HepG2 (cell line): ENCODE measurements at regions not wholly inside any gene's neighbourhood (a gene's known extent, or its start where the extent isn't known, plus 50 kb on each side); places are given as distances from the start of the nearest gene placed in this dataset.

Experiments
- ATAC-seq: fragments of 200-7000 bp; cut with Tn5 transposase; 3 replicates; pipeline ENCODE4 v1.9.1; 2020; ENCODE audit warnings: mild to moderate bottlenecking, moderate library complexity
- BruUV-seq: library from RNA; stranded (reverse); fragments of 400-500 nt; replicated peaks from 2 replicates; lab custom pipeline; 2021; lab: Mats Ljungman, UMichigan
- CTCF ChIA-PET: fragments of 300-600 bp; formaldehyde crosslinking; extraction: SDS; loops from one replicate; lab custom pipeline; 2021; ENCODE audit warnings: low total read pairs, inconsistent platforms, low intra/inter-chr PET ratio; lab: Yijun Ruan, JAX
- POLR2A ChIA-PET: fragments of 350-600 bp; sonication (Branson Sonifier 250); formaldehyde crosslinking; loops from one replicate; lab custom pipeline; 2020; ENCODE audit warnings: antibody characterized with exemption, inconsistent platforms; lab: Yijun Ruan, JAX
- DNase-seq: peaks from one replicate; pipeline ENCODE4 v3.0.0-alpha.2; 2015; ENCODE audit warnings: low spot score
- FAIRE-seq: peaks from 3 replicates; lab custom pipeline; 2011; peaks lifted over from hg19 to GRCh38; lab: Jason Lieb, UNC
- H2AFZ ChIP-seq: one replicate; pipeline ENCODE4 v1.6.1; 2011; ENCODE audit warnings: low read length, inconsistent platforms
- H3K27ac ChIP-seq: fragments of 300-600 bp; 3 replicates; pipeline ENCODE4 v1.8.0; 2011; ENCODE audit warnings: mixed run types, mild to moderate bottlenecking, mixed read lengths, low read length, inconsistent platforms; ENCODE audit not compliant: insufficient read depth; ENCODE audit errors: extremely low read length
- H3K27me3 ChIP-seq, 2 experiments: fragments of 200-600 bp in 1 of 2; 2 replicates in 1 of 2; 3 replicates in 1 of 2; pipeline versions ENCODE4 v1.6.0 to v1.8.0; 2011; ENCODE audit warnings: low read length in 2 of 2, mild to moderate bottlenecking in 2 of 2, moderate library complexity in 2 of 2, inconsistent platforms in 1 of 2; ENCODE audit not compliant: insufficient read depth in 2 of 2, control insufficient read depth in 1 of 2
- H3K36me3 ChIP-seq, 2 experiments: fragments of 200-600 bp in 1 of 2; replicated peaks in 1 of 2; 2 replicates in 1 of 2; 3 replicates in 1 of 2; pipeline versions ENCODE4 v1.5.1 to v1.8.0; 2011; ENCODE audit warnings: low read length in 2 of 2, inconsistent platforms in 1 of 2; ENCODE audit not compliant: insufficient read depth in 2 of 2, control insufficient read depth in 1 of 2
- H3K4me1 ChIP-seq: 2 replicates; pipeline ENCODE4 v1.5.1; 2012; ENCODE audit warnings: low read length, inconsistent platforms; ENCODE audit not compliant: insufficient read depth
- H3K4me2 ChIP-seq: 2 replicates; pipeline ENCODE4 v1.6.0; 2011; ENCODE audit warnings: low read depth, low read length, inconsistent platforms
- H3K4me3 ChIP-seq, 3 experiments: fragments of 200-600 bp in 1 of 3; sonication (generic), shearing (Covaris generic) in 1 of 3; replicated peaks in 1 of 3; 2 replicates each; pipeline ENCODE4 v1.5.1; 2011 to 2016; ENCODE audit warnings: low read length in 3 of 3, inconsistent platforms in 2 of 3, low read depth in 2 of 3, mild to moderate bottlenecking in 2 of 3, control low read depth in 1 of 3, mixed read lengths in 1 of 3; ENCODE audit not compliant: insufficient read depth in 1 of 3
- H3K79me2 ChIP-seq: one replicate; pipeline ENCODE4 v1.6.1; 2011; ENCODE audit warnings: low read length, inconsistent platforms; ENCODE audit not compliant: insufficient read depth
- H3K9ac ChIP-seq: 2 replicates; pipeline ENCODE4 v1.6.0; 2011; ENCODE audit warnings: mild to moderate bottlenecking, low read depth, low read length, inconsistent platforms; ENCODE audit not compliant: insufficient read depth
- H3K9me3 ChIP-seq: 2 replicates; pipeline ENCODE4 v1.5.1; 2012; ENCODE audit warnings: mild to moderate bottlenecking, low read length
- H4K20me1 ChIP-seq: 2 replicates; pipeline ENCODE4 v1.6.0; 2011; ENCODE audit warnings: inconsistent platforms, mild to moderate bottlenecking, low read length, moderate library complexity; ENCODE audit not compliant: insufficient read depth
- CC2D1A ChIP-seq: sonication (generic); formaldehyde crosslinking; IDR thresholded peaks from 2 replicates; pipeline ENCODE4 v1.8.1; 2023; ENCODE audit warnings: mild to moderate bottlenecking, missing genetic modification reagents
- FOSL1 ChIP-seq: sonication (generic); formaldehyde crosslinking; IDR thresholded peaks from 2 replicates; pipeline ENCODE4 v1.9.0; 2021; ENCODE audit warnings: missing genetic modification reagents, borderline replicate concordance
- MEF2D ChIP-seq: sonication (generic); formaldehyde crosslinking; IDR thresholded peaks from 2 replicates; pipeline ENCODE4 v1.5.1; 2020; ENCODE audit warnings: mild to moderate bottlenecking, missing genetic modification reagents
- NFKBIZ ChIP-seq: IDR thresholded peaks from 2 replicates; pipeline ENCODE4 v1.6.1; 2018; ENCODE audit warnings: missing genetic modification reagents, missing compliant biosample characterization
- RARG ChIP-seq: sonication (generic); formaldehyde crosslinking; IDR thresholded peaks from 2 replicates; pipeline ENCODE4 v1.4.0; 2020; ENCODE audit warnings: low read depth, mild to moderate bottlenecking, missing genetic modification reagents
- SRSF4 ChIP-seq: fragments of 200-400 bp; formaldehyde crosslinking; IDR thresholded peaks from one replicate; pipeline ENCODE4 v1.6.1; 2018; ENCODE audit warnings: mild to moderate bottlenecking, low read depth, low read length, moderate library complexity; ENCODE audit not compliant: poor library complexity, severe bottlenecking
- TAF1 ChIP-seq: sonication (generic); formaldehyde crosslinking; IDR thresholded peaks from 2 replicates; pipeline ENCODE4 v1.4.0; 2020; ENCODE audit warnings: missing genetic modification reagents
- ZNF124 ChIP-seq: sonication (generic); formaldehyde crosslinking; IDR thresholded peaks from 2 replicates; pipeline ENCODE4 v1.4.0; 2020; ENCODE audit warnings: missing genetic modification reagents
- ZNF224 ChIP-seq: sonication (generic); formaldehyde crosslinking; IDR thresholded peaks from 2 replicates; pipeline ENCODE4 v1.5.0; 2020; ENCODE audit warnings: mild to moderate bottlenecking, missing genetic modification reagents
- ZNF264 ChIP-seq: sonication (generic); formaldehyde crosslinking; IDR thresholded peaks from 2 replicates; pipeline ENCODE4 v1.4.0; 2020; ENCODE audit warnings: missing genetic modification reagents
- ZNF296 ChIP-seq: sonication (generic); formaldehyde crosslinking; conservative IDR thresholded peaks from 2 replicates; pipeline ENCODE4 v1.5.0; 2020; ENCODE audit warnings: mild to moderate bottlenecking, missing genetic modification reagents
- ZNF501 ChIP-seq: sonication (generic); formaldehyde crosslinking; IDR thresholded peaks from 2 replicates; pipeline ENCODE4 v1.5.1; 2020; ENCODE audit warnings: mild to moderate bottlenecking, moderate library complexity, missing genetic modification reagents
- ZNF619 ChIP-seq: sonication (generic); formaldehyde crosslinking; IDR thresholded peaks from 2 replicates; pipeline ENCODE4 v1.4.0; 2020; ENCODE audit warnings: mild to moderate bottlenecking, missing genetic modification reagents
- ZNF781 ChIP-seq: sonication (generic); formaldehyde crosslinking; IDR thresholded peaks from 2 replicates; pipeline ENCODE4 v1.5.1; 2020; ENCODE audit warnings: borderline replicate concordance, mild to moderate bottlenecking, missing genetic modification reagents; ENCODE audit errors: not compliant biosample characterization
- ZSCAN31 ChIP-seq: sonication (generic); formaldehyde crosslinking; IDR thresholded peaks from 2 replicates; pipeline ENCODE4 v1.5.0; 2020; ENCODE audit warnings: low read depth, mild to moderate bottlenecking, missing genetic modification reagents
- WGBS: methylation state at CpG from one replicate; pipeline ENCODE4 v1.1.6; 2017; ENCODE audit warnings: low lambda C conversion rate; 5-methylcytosine and 5-hydroxymethylcytosine counted together
- in situ Hi-C: cut with HindIII; loops from 2 replicates; pipeline ENCODE4 v1.10.0; 2017; ENCODE audit warnings: low pct_unique_long_range_greater_than_20kb; ENCODE audit not compliant: extremely low pct_ligation_motif_present
- intact Hi-C: fragments of 100-400 bp; cut with micrococcal nuclease; formaldehyde crosslinking; loops from one replicate; pipeline ENCODE4 v1.10.0; 2022; ENCODE audit not compliant: unreplicated experiment

DNA sequence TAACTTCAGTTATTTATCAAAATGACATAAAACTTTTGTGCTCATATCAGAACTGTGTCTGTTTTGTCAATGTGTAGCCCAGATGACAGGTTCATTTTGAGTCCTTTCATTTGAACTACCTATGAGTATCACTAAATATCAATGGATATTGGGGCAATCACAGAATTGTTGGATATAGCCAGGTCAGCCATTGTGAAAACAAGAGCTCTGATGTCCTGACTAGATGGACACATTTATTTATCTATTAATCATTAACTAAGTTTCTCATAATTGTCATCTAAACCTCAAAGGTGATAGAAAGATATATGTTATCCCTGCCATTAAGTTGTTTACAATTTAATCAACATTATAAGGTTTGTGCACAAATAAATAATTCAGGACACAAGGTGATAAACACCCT lies 638.3 kb upstream of the GRIA3 start:
- TF ChIP-seq ZNF781 (CRISPR knock-in tag): no peak
- TF ChIP-seq ZNF619: no peak
- no peak for TF ChIP-seq ZNF501
- no peak for TF ChIP-seq ZNF264 (CRISPR knock-in tag)
- no peak for TF ChIP-seq ZNF296 (CRISPR knock-in tag)
- TF ChIP-seq ZSCAN31: no peak
- TF ChIP-seq TAF1 (CRISPR knock-in tag): no peak
- no peak for TF ChIP-seq NFKBIZ
- no peak for TF ChIP-seq SRSF4
- no peak for TF ChIP-seq ZNF224 (CRISPR knock-in tag)
- Histone ChIP-seq H2AFZ (no peak overlapping the region), H3K4me2 (no peak overlapping the region), H3K27me3 (no peaks in the 10 kb centered on the region), H3K9me3 (no peaks in the 10 kb centered on the region), H3K4me1 (no peaks in the 10 kb centered on the region), H3K9ac (no peak overlapping the region), H3K36me3 (no peaks in the 10 kb centered on the region), H3K79me2 (no peaks in the 10 kb centered on the region), H3K4me3 (no peak overlapping the region), H4K20me1 (no peaks in the 10 kb centered on the region), H3K27ac (no peak overlapping the region)
- ATAC-seq (no peak), DNase-seq (no peak), FAIRE-seq (no peak)
- in situ Hi-C loops (no loop called here), intact Hi-C loops (no loop called here)
- no TSS peak for BruUV-seq
- ChIA-PET POLR2A (no interaction called here), CTCF (no interaction called here)

DNA sequence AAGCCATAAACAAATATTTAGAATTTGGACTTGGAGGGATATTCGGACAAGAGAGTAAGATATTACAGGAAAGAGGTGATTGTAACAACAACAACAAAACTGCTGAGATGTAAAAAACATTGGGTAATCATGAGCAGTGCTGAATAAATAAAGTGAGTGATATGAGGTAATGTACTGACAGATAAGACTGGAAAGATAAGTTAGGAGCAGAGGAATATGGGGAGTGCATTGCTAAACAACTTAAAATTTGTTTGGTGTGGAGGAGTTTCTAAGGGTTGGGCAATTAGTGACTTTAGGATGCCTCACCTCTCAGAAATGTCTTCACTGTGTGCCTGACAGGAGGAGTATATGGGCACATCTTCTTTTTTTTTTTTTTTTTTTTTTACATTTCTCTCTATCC lies 637.8 kb upstream of the GRIA3 start:
- H3K27ac ChIP-seq: no peak overlapping the region
- H3K9me3 ChIP-seq: no peaks in the 10 kb centered on the region
- no peak overlapping the region for H3K4me2 ChIP-seq
- BruUV-seq: no TSS peak
- no peak for DNase-seq
- no peak overlapping the region for H3K9ac ChIP-seq
- no peaks in the 10 kb centered on the region for H3K79me2 ChIP-seq
- H2AFZ ChIP-seq: no peak overlapping the region
- no peak overlapping the region for H3K4me3 ChIP-seq
- WGBS: 5% methylated on average over 1 of the region's 1 CpG
- in situ Hi-C loops (no loop called here), intact Hi-C loops (no loop called here)
- POLR2A ChIA-PET: no interaction called here
- ATAC-seq: no peak
- H3K4me1 ChIP-seq: no peaks in the 10 kb centered on the region
- H3K36me3 ChIP-seq: no peaks in the 10 kb centered on the region
- CTCF ChIA-PET: no interaction called here
- no peaks in the 10 kb centered on the region for H4K20me1 ChIP-seq
- TF ChIP-seq ZNF224 (CRISPR knock-in tag) (no peak), FOSL1 (no peak), RARG (no peak), ZNF124 (no peak), MEF2D (no peak), CC2D1A (CRISPR knock-in tag) (no peak)
- no peak for FAIRE-seq
- H3K27me3 ChIP-seq: no peaks in the 10 kb centered on the region
